HL-60 (cell line): ENCODE measurements at regions not wholly inside any gene's neighbourhood (a gene's known extent, or its start where the extent isn't known, plus 50 kb on each side); places are given as distances from the start of the nearest gene placed in this dataset.

ENCODE experiments used
- GABPA ChIP-seq: IDR thresholded peaks from 2 replicates; pipeline ENCODE4 v1.6.1; 2012; ENCODE audit warnings: low read depth
- POLR2AphosphoS5 ChIP-seq: IDR thresholded peaks from 2 replicates; pipeline ENCODE4 v1.6.1; 2012; ENCODE audit warnings: low read depth
- TF ChIP-seq, protein P1 (sequence below): IDR thresholded peaks from one replicate; pipeline ENCODE4 v1.5.1; 2011; ENCODE audit warnings: low read length, control low read depth, inconsistent platforms; ENCODE audit not compliant: insufficient read depth
- TF ChIP-seq, protein P2 (sequence below): IDR thresholded peaks from 2 replicates; pipeline ENCODE4 v1.6.1; 2012; ENCODE audit warnings: low read depth; ENCODE audit not compliant: insufficient replicate concordance

DNA sequence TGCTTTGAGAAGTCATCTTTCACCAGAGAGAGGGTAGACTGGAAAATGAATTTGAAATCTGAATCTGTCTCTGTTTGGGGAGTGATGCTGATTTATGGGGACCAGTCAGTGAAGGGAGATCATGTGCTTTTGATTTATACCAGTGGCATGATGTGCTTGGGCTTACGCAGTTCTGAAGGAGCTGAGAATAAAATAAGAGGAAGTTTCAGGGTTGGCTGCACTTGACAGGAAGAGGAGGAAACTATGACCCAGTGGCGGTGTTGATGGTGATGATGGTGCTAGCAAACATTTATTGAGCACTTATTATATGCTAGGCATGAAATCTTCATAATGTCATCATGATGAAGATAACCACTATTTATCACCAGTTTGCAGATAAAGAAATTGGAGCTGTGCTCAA is 136.4 kb upstream of the GLRA1 start:
- TF ChIP-seq GABPA (no peak), POLR2AphosphoS5 (no peak)
- TF ChIP-seq, protein P1, sequence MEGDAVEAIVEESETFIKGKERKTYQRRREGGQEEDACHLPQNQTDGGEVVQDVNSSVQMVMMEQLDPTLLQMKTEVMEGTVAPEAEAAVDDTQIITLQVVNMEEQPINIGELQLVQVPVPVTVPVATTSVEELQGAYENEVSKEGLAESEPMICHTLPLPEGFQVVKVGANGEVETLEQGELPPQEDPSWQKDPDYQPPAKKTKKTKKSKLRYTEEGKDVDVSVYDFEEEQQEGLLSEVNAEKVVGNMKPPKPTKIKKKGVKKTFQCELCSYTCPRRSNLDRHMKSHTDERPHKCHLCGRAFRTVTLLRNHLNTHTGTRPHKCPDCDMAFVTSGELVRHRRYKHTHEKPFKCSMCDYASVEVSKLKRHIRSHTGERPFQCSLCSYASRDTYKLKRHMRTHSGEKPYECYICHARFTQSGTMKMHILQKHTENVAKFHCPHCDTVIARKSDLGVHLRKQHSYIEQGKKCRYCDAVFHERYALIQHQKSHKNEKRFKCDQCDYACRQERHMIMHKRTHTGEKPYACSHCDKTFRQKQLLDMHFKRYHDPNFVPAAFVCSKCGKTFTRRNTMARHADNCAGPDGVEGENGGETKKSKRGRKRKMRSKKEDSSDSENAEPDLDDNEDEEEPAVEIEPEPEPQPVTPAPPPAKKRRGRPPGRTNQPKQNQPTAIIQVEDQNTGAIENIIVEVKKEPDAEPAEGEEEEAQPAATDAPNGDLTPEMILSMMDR, result no peak
- TF ChIP-seq, protein P2, sequence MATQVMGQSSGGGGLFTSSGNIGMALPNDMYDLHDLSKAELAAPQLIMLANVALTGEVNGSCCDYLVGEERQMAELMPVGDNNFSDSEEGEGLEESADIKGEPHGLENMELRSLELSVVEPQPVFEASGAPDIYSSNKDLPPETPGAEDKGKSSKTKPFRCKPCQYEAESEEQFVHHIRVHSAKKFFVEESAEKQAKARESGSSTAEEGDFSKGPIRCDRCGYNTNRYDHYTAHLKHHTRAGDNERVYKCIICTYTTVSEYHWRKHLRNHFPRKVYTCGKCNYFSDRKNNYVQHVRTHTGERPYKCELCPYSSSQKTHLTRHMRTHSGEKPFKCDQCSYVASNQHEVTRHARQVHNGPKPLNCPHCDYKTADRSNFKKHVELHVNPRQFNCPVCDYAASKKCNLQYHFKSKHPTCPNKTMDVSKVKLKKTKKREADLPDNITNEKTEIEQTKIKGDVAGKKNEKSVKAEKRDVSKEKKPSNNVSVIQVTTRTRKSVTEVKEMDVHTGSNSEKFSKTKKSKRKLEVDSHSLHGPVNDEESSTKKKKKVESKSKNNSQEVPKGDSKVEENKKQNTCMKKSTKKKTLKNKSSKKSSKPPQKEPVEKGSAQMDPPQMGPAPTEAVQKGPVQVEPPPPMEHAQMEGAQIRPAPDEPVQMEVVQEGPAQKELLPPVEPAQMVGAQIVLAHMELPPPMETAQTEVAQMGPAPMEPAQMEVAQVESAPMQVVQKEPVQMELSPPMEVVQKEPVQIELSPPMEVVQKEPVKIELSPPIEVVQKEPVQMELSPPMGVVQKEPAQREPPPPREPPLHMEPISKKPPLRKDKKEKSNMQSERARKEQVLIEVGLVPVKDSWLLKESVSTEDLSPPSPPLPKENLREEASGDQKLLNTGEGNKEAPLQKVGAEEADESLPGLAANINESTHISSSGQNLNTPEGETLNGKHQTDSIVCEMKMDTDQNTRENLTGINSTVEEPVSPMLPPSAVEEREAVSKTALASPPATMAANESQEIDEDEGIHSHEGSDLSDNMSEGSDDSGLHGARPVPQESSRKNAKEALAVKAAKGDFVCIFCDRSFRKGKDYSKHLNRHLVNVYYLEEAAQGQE, result no peak
